Activated CD4-positive, alpha-beta T cell treated with anti-CD3 and anti-CD28 coated beads, Interleukin-2, amount 50 U/mL, for 48 hours (primary cell): ENCODE measurements at regions not wholly inside any gene's neighbourhood (a gene's known extent, or its start where the extent isn't known, plus 50 kb on each side); places are given as distances from the start of the nearest gene placed in this dataset.

ENCODE experiments used
- DNase-seq, 2 experiments: peaks; one replicate each; pipeline ENCODE4 v3.0.0-alpha.2; 2020

- DNase-seq: no peak
These were observed 196.8 kb upstream of the LPP start for GRCh38 chr3:187957165-187957581.

GRCh38 chr3:187957582-187957981, 196.4 kb upstream of the LPP start:
- DNase-seq: no peak

DNA sequence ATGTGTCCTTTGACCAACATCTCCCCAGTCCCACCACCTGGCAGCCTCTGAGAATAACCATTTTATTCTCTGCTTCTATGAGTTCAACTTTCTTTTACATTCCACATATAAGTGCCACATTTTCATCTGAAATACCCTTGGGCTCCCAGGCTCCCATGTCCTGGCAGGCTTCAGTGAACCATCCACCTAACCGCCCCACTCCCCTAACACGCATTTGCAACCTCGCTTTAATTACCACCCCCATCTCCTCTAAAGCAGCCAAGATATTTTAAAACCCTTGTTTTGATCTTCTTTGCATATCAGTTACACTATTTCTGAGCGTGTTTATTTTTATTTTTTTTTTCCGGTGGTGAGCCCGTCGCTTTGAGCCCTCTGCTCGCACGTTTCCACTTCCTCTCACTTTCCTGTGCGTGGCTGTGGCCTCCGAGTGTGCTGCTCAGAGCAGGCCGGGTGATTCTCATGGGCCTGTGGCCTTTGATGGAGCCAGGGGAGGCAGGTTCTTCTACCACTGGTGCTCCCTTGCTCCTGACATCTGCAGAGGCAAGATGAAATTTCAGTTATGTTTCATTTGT, 195.4 kb upstream of the LPP start:
- DNase-seq: peak; percentile 44 to 60

- DNase-seq: no peak
These were observed 193.1 kb upstream of the LPP start for GRCh38 chr3:187960820-187961219.

DNA sequence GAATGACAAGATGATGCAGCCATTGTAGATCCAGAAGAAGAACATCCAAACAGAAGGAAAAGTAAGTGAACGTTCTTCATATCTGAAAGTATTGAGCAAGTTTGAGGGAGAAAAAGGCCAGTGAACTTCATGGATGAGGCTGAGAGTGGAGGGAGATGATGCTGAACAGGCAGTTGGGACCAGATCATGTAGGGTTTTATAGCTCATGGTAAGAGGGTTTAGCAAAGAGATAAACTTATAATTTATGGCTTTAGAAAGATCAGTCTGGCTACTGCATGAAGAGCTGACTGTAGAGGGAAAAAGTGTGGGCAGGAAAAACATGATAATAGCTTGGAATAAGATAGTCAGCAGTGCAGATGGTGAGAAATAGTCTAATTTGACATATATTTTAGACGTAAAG, 192.6 kb upstream of the LPP start:
- no peak for DNase-seq

- no peak for DNase-seq
These were observed 190.8 kb upstream of the LPP start for GRCh38 chr3:187963003-187963676.

GRCh38 chr3:187963677-187964385, 190.1 kb upstream of the LPP start:
- DNase-seq: no peak

GRCh38 chr3:187964760-187965159, 189.2 kb upstream of the LPP start:
- no peak for DNase-seq

DNA sequence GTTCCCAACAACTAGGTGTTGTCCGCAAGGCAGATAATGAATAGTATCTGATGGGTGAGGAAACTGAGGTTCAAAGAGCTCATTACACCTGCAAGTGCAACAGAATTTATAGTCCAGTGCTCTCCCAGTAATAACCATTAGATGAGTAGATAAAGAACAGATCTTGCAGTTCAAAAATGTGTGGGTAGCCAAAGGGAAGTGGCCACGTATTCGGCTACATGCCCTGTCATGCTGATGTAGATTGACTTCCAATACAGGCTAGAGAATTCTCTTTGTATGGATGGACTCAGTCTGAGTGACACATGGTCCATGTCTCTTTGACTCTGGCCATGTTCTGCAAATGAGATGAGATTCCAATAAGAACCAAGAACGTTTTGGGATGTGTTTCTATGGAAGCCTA, 187.9 kb upstream of the LPP start:
- DNase-seq: no peak

DNA sequence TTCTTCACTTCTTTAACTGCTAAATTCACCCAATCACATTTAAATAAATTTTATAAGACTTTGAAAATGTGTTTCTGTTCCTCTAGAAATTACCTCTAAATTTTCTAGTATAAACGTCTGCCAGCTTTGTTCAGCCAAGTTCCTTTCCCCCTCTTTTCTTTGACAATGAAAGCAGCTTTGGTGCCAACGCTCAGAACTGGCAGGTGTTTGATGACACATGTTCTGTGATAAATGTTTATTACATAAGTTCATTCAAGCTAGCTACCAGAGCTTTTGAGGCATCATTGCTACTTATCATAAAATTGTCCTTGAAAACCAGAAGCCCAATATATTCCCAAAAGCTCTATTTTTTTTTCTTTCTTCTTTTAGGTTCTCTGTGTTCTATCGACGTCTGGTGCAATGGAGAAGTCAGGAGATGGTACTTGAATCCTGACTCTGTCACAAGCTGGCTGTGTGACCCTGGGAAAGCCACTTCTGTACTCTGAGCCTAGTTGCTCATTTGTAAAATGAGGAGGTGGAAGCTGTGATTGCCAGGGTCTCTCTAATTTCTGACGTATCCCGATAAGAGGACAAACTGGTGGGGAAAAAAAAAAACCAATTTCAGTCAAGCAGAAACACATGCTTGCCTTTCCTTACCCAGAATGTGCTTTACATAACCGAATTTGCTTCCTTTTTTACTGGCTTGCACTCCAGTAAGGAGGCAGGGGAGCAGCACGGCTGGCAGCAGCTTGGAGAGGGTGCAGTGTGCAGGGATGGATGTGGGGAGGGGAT, 187.1 kb upstream of the LPP start:
- no peak for DNase-seq

DNA sequence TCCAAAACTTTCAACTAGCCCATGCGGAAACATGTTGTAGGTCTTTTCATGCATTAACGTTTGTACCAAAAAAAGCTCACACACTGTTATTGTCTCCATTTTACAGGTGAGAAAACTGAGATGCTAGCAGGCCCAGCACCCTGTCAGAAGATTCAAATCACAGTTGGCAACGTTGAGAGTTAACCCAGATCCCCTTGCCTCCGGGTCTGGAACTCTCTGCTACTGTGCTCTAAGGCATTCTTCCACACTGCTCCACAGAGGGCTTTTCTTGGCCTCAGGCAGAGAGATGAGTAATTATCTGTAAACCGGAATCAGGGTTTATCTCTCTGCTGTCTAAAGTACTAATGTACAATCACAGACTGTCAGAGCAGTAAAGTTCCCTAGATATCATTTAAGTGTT, 186.0 kb upstream of the LPP start:
- DNase-seq: no peak

- no peak for DNase-seq
These were observed 184.9 kb upstream of the LPP start for GRCh38 chr3:187968883-187969580.

GRCh38 chr3:187969581-187969950, 184.4 kb upstream of the LPP start:
- no peak for DNase-seq

DNA sequence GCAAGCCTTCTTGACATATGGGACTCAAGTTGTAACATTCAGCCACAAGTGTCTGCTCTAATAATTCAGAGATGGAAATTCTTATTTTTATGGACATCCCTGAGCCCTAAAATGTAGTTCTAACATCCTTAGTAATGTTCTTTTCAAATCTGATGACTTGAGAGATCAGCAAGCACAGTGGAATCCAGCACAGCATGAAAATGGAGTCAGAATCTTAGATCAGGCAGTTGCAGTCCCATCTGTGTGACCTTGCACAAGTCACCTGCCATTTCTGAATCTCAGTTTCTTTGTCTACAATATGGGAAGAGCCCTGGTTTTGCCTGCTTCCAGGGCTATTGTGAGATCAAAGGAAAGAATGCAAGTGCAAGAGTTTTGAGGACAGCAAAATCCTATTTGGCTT, 183.9 kb upstream of the LPP start:
- DNase-seq: no peak

DNA sequence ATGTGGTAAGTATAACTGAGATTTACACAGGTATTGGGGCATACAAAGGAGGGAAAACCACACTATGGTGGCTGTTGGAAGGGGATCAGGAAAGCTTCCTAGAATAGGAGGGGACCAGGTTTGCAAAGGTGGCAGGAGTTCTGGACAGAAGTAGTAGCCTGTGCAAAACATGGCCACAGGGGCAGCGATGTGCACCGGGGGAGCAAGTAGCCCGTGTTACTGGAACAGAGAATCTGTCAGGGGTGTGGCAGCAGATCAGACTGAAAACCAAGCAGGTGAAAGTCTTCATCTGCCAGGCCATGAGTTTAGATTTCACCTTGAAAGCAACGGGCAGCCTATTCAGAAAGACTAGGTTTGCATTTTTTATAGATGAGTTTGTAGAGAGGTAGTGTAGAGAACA, 182.3 kb upstream of the LPP start:
- no peak for DNase-seq

GRCh38 chr3:187972454-187972853, 181.5 kb upstream of the LPP start:
- DNase-seq: no peak

DNA sequence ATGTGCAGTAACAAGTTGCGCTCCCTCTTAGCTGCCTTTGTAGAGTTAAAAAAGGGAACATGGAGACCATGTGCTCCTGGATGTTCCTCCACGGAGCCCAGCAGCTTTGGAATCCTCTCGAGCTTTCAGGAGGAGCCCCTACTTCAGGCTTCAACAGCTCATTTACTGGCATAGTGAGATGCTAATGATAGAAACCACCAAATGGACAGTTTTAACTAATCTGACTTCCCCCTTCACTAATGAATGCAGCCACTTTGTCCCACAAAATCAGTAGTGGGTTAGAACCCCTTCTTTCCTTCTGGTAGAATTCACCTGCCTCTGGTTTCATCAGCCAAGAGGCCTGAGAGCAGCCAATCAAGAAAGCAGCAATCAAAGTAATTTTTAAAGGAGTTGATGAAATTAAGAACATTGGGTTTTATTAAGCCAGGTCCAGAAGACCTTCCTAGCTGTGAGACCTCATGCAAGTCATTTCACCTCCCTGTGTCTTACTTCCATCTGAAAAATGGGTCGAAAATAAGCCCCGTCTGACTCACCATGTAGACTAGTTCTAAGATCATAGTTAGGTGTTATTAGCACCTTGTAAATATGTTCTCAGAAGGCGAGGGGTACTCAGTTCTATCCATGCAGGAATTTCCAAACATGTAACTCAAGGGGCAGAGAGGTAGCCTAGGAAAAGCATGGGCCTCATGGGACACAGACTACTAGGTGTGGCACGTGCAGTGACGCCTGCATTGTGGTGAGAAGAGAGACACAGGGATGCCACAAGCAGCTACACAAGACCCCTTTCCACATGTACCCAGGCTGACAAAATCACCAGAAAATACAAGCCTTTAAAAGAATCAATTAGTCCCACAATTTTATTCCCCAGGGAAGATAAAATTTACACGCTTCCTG, 179.7 kb upstream of the LPP start:
- DNase-seq: no peak

DNA sequence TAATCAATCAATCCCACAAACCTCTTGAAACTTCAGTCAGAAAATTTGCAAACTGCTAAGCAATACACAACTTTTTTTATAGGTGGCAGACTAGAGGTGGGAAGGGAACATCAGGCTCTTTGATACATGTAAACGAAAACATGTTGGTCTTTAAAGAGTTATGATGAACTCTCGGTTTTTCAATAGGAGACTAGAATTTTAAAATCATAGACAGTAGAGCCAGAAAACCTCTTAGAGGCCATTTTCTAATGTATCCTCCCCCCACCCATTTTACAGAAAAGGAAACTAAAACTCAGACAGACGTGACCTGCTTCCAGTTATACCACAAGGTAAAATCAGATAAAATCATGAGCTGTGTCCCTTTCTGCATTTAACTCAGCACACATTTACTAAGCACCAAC, 179.1 kb upstream of the LPP start:
- no peak for DNase-seq

DNA sequence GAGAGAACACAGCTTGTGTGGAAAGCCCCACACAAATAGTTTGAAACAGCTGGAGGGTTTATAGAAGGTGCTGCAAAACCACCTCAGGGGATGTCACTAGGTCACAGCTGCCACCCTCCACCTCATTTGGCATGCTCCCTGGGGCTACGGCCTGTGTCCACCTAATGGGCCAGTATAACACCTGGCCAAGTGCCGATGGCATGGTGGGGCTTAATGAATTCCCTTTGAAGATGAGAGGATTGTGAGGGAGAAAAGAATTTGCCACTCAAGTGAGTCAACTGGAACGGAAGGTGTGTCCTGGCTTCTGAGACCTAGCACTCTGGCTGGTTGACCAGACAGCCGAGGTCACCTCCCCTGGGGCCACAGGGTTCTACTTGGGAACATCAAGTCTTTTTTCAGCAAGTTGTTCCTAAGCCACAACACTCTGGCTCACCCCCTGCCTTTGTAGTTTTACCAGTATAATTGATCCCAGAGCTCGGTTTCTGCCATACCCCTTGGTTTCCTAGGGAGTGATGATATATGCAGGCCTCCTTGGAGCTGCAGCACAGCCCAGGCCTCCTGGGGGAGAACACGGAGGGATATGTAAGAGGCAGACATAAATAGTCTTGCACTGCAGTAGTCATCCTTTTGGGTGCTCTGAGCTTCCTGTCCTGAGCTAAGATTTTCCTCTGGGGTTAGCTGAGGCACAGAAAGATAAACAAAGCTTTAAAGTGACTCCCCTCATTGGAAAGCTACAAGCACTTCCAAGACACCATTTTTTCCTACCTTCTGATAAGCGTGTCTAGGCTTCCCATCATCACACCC, 178.2 kb upstream of the LPP start:
- peak in 1 of 2 experiments; percentile 43 for DNase-seq

- DNase-seq: peak; percentile 51 to 60
These were observed 177.5 kb upstream of the LPP start for GRCh38 chr3:187976365-187976900.

DNA sequence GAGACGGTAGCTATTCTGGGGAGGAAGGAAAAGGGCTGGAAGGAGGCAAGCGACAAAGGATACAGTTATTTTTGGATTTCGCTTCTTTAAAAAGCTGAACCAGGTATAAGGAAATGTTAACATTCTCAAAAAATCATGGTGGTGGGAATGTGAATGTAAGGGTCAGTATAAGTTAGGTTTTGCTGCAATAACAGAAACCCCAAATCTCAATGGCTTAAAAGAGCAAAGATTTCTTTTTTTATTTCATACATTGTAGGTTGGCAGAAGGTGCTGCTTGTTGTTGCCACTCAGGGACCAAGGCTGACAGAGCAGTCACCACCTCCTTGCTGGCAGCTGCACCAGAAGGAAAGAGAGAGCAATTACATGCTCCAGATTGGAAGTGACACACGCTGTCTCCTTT, 176.3 kb upstream of the LPP start:
- no peak for DNase-seq
